Muscle layer of colon (tissue), 2 donors: ENCODE measurements at regions not wholly inside any gene's neighbourhood (a gene's known extent, or its start where the extent isn't known, plus 50 kb on each side); places are given as distances from the start of the nearest gene placed in this dataset.

Experiments
- H3K27ac ChIP-seq: one replicate; pipeline ENCODE4 v1.7.0; 2013; ENCODE audit warnings: low read depth, mild to moderate bottlenecking, low read length, moderate library complexity
- H3K27me3 ChIP-seq, 2 donors: one replicate each; pipeline ENCODE4 v1.7.0; 2013; ENCODE audit warnings: low read length in 2 of 2, mild to moderate bottlenecking in 2 of 2; ENCODE audit not compliant: insufficient read depth in 2 of 2, control insufficient read depth in 1 of 2
- H3K36me3 ChIP-seq: one replicate; pipeline ENCODE4 v1.7.0; 2013; ENCODE audit warnings: mild to moderate bottlenecking, low read length; ENCODE audit not compliant: insufficient read depth
- H3K4me1 ChIP-seq: one replicate; pipeline ENCODE4 v1.7.0; 2013; ENCODE audit warnings: mild to moderate bottlenecking, low read length; ENCODE audit not compliant: insufficient read depth
- H3K4me3 ChIP-seq, 2 donors: one replicate each; pipeline ENCODE4 v1.7.0; 2013; ENCODE audit warnings: low read length in 2 of 2, low read depth in 1 of 2, mild to moderate bottlenecking in 1 of 2, moderate library complexity in 1 of 2
- H3K9ac ChIP-seq: one replicate; pipeline ENCODE4 v1.7.0; 2013; ENCODE audit warnings: low read length
- H3K9me3 ChIP-seq: one replicate; pipeline ENCODE4 v1.7.0; 2013; ENCODE audit warnings: mild to moderate bottlenecking, low read length
- donor health status: abdominal sarcoma.
- donor health status: Adenocarcinoma of cecum.

DNA sequence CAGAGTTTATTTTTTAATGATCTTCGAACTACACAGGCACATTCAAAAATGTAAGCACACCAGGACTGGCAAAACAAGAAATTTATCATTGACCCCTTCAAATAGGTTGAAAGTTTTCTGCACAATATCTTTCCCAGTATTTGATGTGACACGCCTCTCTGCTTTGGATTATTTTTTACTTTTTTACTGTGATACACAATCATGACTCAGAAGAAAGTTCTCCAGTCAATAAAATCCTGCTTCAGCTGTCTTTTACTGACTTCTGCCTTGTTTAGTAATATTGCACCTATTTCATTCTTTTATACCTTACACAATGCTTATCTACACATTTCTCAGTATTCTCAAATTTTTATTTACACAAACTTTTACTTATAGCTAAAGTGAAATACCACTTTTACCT is 1750.4 kb downstream of the PCDH9 start:
- Histone ChIP-seq H3K27ac (no peak overlapping the region), H3K36me3 (no peaks in the 10 kb centered on the region), H3K27me3 (no peaks in the 10 kb centered on the region), H3K9ac (no peak overlapping the region), H3K4me1 (no peaks in the 10 kb centered on the region), H3K4me3 (no peak overlapping the region), H3K9me3 (no peaks in the 10 kb centered on the region)

- H3K4me3 ChIP-seq, result no peak overlapping the region
- H3K27ac ChIP-seq, result no peak overlapping the region
- H3K9me3 ChIP-seq, result no peaks in the 10 kb centered on the region
- no peak overlapping the region for H3K9ac ChIP-seq
- no peaks in the 10 kb centered on the region for H3K27me3 ChIP-seq
- no peaks in the 10 kb centered on the region for H3K4me1 ChIP-seq
- H3K36me3 ChIP-seq, result no peaks in the 10 kb centered on the region
Measured at GRCh38 chr13:65473196-65473595, 1756.9 kb downstream of the PCDH9 start.

- Histone ChIP-seq H3K9me3 (no peaks in the 10 kb centered on the region), H3K27me3 (no peaks in the 10 kb centered on the region), H3K36me3 (no peaks in the 10 kb centered on the region), H3K9ac (no peak overlapping the region), H3K27ac (no peak overlapping the region), H3K4me3 (no peak overlapping the region), H3K4me1 (no peaks in the 10 kb centered on the region)
Measured at GRCh38 chr13:65472336-65472735, 1757.8 kb downstream of the PCDH9 start.

- Histone ChIP-seq H3K27ac (no peak overlapping the region), H3K9me3 (no peaks in the 10 kb centered on the region), H3K9ac (no peak overlapping the region), H3K27me3 (no peaks in the 10 kb centered on the region), H3K4me3 (no peak overlapping the region), H3K4me1 (no peaks in the 10 kb centered on the region), H3K36me3 (no peaks in the 10 kb centered on the region)
Measured at GRCh38 chr13:65470781-65471180, 1759.4 kb downstream of the PCDH9 start.

DNA sequence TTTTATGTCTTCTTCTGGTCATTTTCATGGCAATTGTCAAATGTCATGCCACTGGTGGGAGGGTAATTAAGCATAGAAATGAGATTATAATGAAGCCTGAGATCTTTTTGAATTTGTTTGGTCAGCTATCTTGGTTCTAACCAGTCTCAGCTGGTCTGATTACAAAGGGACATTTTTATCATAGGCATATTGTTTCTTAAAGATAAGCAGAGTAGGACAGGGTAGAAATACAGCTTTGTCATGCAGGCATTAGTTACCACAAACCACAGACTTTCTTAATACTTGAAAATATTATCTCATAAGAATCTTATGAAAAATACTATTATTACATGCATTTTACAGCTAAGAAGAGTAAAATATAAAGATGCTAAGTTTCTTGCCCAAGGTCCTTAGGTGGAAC is 1761.5 kb downstream of the PCDH9 start:
- Histone ChIP-seq H3K27me3 (no peaks in the 10 kb centered on the region), H3K27ac (no peak overlapping the region), H3K4me3 (no peak overlapping the region), H3K9ac (no peak overlapping the region), H3K36me3 (no peaks in the 10 kb centered on the region), H3K9me3 (no peaks in the 10 kb centered on the region), H3K4me1 (no peaks in the 10 kb centered on the region)

- H3K36me3 ChIP-seq, result no peaks in the 10 kb centered on the region
- H3K4me1 ChIP-seq, result no peaks in the 10 kb centered on the region
- H3K4me3 ChIP-seq, result no peak overlapping the region
- no peaks in the 10 kb centered on the region for H3K27me3 ChIP-seq
- H3K9ac ChIP-seq, result no peak overlapping the region
- H3K27ac ChIP-seq, result no peak overlapping the region
- no peaks in the 10 kb centered on the region for H3K9me3 ChIP-seq
Measured at GRCh38 chr13:65461590-65461989, 1768.5 kb downstream of the PCDH9 start.

DNA sequence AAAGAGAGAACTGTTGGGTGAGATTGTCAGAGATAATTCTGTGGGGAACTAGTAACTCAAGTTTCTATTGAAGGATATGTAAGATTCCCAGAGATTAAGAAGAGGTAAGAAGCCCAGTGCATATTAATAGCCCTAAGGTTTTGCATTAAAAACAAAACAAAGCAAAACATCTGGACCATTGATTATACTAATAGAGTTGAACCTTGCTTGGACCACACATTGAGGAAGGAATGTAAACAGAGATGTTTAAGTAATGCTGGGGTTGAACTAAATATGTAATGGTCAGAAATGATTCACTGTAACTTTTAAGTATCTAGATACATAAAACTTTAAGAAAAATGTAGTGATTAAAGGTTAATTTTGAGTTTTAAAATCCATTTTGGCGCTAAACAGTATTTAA is 1770.0 kb downstream of the PCDH9 start:
- no peaks in the 10 kb centered on the region for H3K9me3 ChIP-seq
- no peak overlapping the region for H3K9ac ChIP-seq
- H3K4me1 ChIP-seq, result no peaks in the 10 kb centered on the region
- H3K36me3 ChIP-seq, result no peaks in the 10 kb centered on the region
- no peak overlapping the region for H3K27ac ChIP-seq
- H3K27me3 ChIP-seq, result no peaks in the 10 kb centered on the region
- no peak overlapping the region for H3K4me3 ChIP-seq

GRCh38 chr13:65456150-65456912 is 1773.8 kb downstream of the PCDH9 start:
- Histone ChIP-seq H3K9ac (no peak overlapping the region), H3K27ac (no peak overlapping the region), H3K27me3 (no peaks in the 10 kb centered on the region), H3K36me3 (no peaks in the 10 kb centered on the region), H3K4me1 (no peaks in the 10 kb centered on the region), H3K4me3 (no peak overlapping the region), H3K9me3 (no peaks in the 10 kb centered on the region)

- H3K27me3 ChIP-seq, result no peaks in the 10 kb centered on the region
- H3K36me3 ChIP-seq, result no peaks in the 10 kb centered on the region
- no peaks in the 10 kb centered on the region for H3K9me3 ChIP-seq
- no peaks in the 10 kb centered on the region for H3K4me1 ChIP-seq
- no peak overlapping the region for H3K9ac ChIP-seq
- no peak overlapping the region for H3K27ac ChIP-seq
- H3K4me3 ChIP-seq, result no peak overlapping the region
Measured at GRCh38 chr13:65454403-65454802, 1775.7 kb downstream of the PCDH9 start.

DNA sequence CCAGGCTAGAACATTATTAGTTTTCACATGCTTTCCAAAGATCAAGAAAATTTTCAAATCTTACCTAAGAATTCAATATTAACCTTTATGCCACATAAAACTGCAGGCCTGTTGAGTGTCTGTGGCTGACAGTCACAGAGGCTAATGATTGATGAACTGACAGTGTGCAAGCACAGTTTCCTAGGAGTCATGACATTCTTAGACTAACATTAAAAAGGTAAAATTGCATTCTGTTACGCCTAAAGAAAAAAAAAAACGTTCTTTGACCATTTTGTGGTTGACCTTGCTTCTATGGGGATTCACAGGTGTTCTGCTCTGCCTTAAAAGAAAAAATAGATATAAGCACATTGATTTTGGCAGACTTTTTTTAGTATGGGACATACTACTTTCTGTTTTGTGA is 1776.2 kb downstream of the PCDH9 start:
- H3K9ac ChIP-seq, result no peak overlapping the region
- no peak overlapping the region for H3K27ac ChIP-seq
- H3K4me3 ChIP-seq, result no peak overlapping the region
- no peaks in the 10 kb centered on the region for H3K36me3 ChIP-seq
- no peaks in the 10 kb centered on the region for H3K9me3 ChIP-seq
- no peaks in the 10 kb centered on the region for H3K27me3 ChIP-seq
- H3K4me1 ChIP-seq, result no peaks in the 10 kb centered on the region

DNA sequence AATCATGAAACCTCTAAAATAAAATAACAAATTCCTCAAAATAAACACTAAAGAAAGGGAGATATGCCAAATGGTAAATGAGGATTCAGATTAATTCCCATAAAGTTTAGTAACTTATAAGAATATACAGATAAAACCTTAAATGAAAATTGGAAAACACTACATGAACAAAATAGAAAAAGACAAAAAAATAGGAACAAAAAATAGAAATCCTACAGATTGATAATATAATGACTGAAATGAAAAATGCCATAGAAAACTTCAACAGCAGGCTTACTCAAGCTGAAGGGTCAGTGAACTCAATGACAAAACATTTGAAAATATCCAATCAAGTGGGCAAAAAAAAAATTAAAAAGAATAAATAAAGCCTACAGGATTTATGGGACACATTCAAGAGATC is 1784.8 kb downstream of the PCDH9 start:
- H3K4me3 ChIP-seq, result no peak overlapping the region
- no peaks in the 10 kb centered on the region for H3K27me3 ChIP-seq
- H3K9ac ChIP-seq, result no peak overlapping the region
- no peaks in the 10 kb centered on the region for H3K9me3 ChIP-seq
- no peak overlapping the region for H3K27ac ChIP-seq
- H3K4me1 ChIP-seq, result no peaks in the 10 kb centered on the region
- H3K36me3 ChIP-seq, result no peaks in the 10 kb centered on the region

DNA sequence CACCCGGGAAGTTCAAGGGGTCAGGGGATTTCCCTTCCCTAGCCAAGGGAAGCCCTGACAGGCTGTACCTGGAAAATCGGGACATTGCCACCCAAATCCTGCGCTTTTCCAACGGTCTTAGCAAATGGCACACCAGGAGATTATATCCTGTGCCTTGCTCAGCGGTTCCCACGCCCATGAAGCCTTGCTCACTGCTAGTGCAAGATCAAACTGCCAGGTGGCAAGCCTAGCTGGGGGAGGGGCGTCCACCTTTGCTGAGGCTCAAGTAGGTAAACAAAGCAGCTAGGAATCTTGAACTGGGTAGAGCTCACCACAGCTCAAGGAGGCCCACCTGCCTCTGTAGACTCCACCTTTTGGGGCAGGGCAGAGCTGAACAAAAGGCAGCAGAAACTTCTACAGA is 1794.5 kb downstream of the PCDH9 start:
- Histone ChIP-seq H3K4me1 (no peaks in the 10 kb centered on the region), H3K9me3 (no peaks in the 10 kb centered on the region), H3K36me3 (no peaks in the 10 kb centered on the region), H3K27ac (no peak overlapping the region), H3K9ac (no peak overlapping the region), H3K4me3 (no peak overlapping the region), H3K27me3 (no peaks in the 10 kb centered on the region)
